Fibroblast of mammary gland (primary cell): ENCODE measurements at regions not wholly inside any gene's neighbourhood (a gene's known extent, or its start where the extent isn't known, plus 50 kb on each side); places are given as distances from the start of the nearest gene placed in this dataset.

ENCODE experiments used
- DNase-seq: peaks from one replicate; pipeline ENCODE4 v3.0.0-alpha.2; 2010; ENCODE audit warnings: low read depth
- H3K4me3 ChIP-seq: 2 replicates; pipeline ENCODE4 v1.5.1; 2011; ENCODE audit warnings: low read depth, mild to moderate bottlenecking, low read length, moderate library complexity; ENCODE audit not compliant: control insufficient read depth
- CTCF ChIP-seq: conservative IDR thresholded peaks from 2 replicates; pipeline ENCODE4 v1.5.1; 2011; ENCODE audit warnings: low read depth, low read length, inconsistent platforms; ENCODE audit not compliant: control insufficient read depth, insufficient read depth

- H3K4me3 ChIP-seq: no peak overlapping the region
- TF ChIP-seq CTCF: no peak
- no peak for DNase-seq
Observed at GRCh38 chr9:118295413-118295812, 591.2 kb downstream of the TLR4 start.

GRCh38 chr9:118302721-118303120, 598.5 kb downstream of the TLR4 start:
- no peak for DNase-seq
- no peak overlapping the region for H3K4me3 ChIP-seq
- TF ChIP-seq CTCF: no peak

- TF ChIP-seq CTCF: no peak
- no peak overlapping the region for H3K4me3 ChIP-seq
- DNase-seq: no peak
Observed at GRCh38 chr9:118303216-118303615, 599.0 kb downstream of the TLR4 start.

- H3K4me3 ChIP-seq: no peak overlapping the region
- no peak for DNase-seq
- TF ChIP-seq CTCF: no peak
Observed at GRCh38 chr9:118305331-118305730, 601.1 kb downstream of the TLR4 start.

- TF ChIP-seq CTCF: no peak
- DNase-seq: no peak
- H3K4me3 ChIP-seq: no peak overlapping the region
Observed at GRCh38 chr9:118306801-118307200, 602.6 kb downstream of the TLR4 start.

- no peak overlapping the region for H3K4me3 ChIP-seq
- no peak for DNase-seq
- TF ChIP-seq CTCF: no peak
Observed at GRCh38 chr9:118313965-118314364, 609.8 kb downstream of the TLR4 start.

- no peak overlapping the region for H3K4me3 ChIP-seq
- no peak for DNase-seq
- no peak for TF ChIP-seq CTCF
Observed at GRCh38 chr9:118316831-118317343, 612.7 kb downstream of the TLR4 start.
